Kidney (tissue), 13 donors: ENCODE measurements at regions not wholly inside any gene's neighbourhood (a gene's known extent, or its start where the extent isn't known, plus 50 kb on each side); places are given as distances from the start of the nearest gene placed in this dataset.

Source experiments
- DNase-seq, 5 donors: peaks; one replicate each; pipeline ENCODE4 v3.0.0-alpha.2; 2013 to 2020
- FAIRE-seq: peaks from 2 replicates; lab custom pipeline; 2012; peaks lifted over from hg19 to GRCh38; lab: Jason Lieb, UNC
- H3K27ac ChIP-seq, 2 donors: one replicate each; pipeline ENCODE4 v1.7.0; 2013; ENCODE audit warnings: low read depth in 2 of 2, low read length in 2 of 2, inconsistent platforms in 1 of 2
- H3K27me3 ChIP-seq: one replicate; pipeline ENCODE4 v1.7.1; 2013; ENCODE audit warnings: low read length, inconsistent platforms; ENCODE audit not compliant: control insufficient read depth, insufficient read depth
- H3K36me3 ChIP-seq, 3 donors: one replicate each; pipeline versions ENCODE4 v1.7.0 to v1.7.1; 2013; ENCODE audit warnings: low read length in 3 of 3, control low read depth in 1 of 3, inconsistent platforms in 1 of 3; ENCODE audit not compliant: insufficient read depth in 3 of 3, control insufficient read depth in 2 of 3
- H3K4me1 ChIP-seq, 3 donors: one replicate each; pipeline versions ENCODE4 v1.7.0 to v1.7.1; 2013; ENCODE audit warnings: low read length in 3 of 3, inconsistent platforms in 1 of 3, low read depth in 1 of 3; ENCODE audit not compliant: control insufficient read depth in 2 of 3, insufficient read depth in 2 of 3
- H3K4me3 ChIP-seq, 3 donors: one replicate each; pipeline versions ENCODE4 v1.7.0 to v1.8.1; 2013; ENCODE audit warnings: low read length in 3 of 3, control low read depth in 1 of 3, inconsistent platforms in 1 of 3
- H3K9ac ChIP-seq, 3 donors: one replicate each; pipeline versions ENCODE4 v1.7.0 to v1.7.1; 2013; ENCODE audit warnings: low read length in 3 of 3, control low read depth in 1 of 3, inconsistent platforms in 1 of 3
- H3K9me3 ChIP-seq, 3 donors: one replicate each; pipeline versions ENCODE4 v1.7.0 to v1.7.1; 2013; ENCODE audit warnings: low read length in 3 of 3, control low read depth in 1 of 3, inconsistent platforms in 1 of 3; ENCODE audit not compliant: control insufficient read depth in 2 of 3, insufficient read depth in 1 of 3
- intact Hi-C: fragments of 100-400 bp; cut with DNase I; formaldehyde crosslinking; loops from one replicate; pipeline ENCODE4 v1.11.1; 2022
- TF ChIP-seq, protein P1 (sequence below): IDR thresholded peaks from 3 replicates; pipeline ENCODE4 v1.5.1; 2012; ENCODE audit warnings: mild to moderate bottlenecking, moderate library complexity, borderline replicate concordance; ENCODE audit not compliant: insufficient read depth; ENCODE audit errors: extremely low read depth
- donor health status: control.
- donor health status: control.
- donor health status: control.
- donor health status: control.
- donor health status: control.
- donor health status: DM: yes; HTN: yes; CAD: no.
- donor health status: Normal renal cell carcinoma (clear cell type).

DNA sequence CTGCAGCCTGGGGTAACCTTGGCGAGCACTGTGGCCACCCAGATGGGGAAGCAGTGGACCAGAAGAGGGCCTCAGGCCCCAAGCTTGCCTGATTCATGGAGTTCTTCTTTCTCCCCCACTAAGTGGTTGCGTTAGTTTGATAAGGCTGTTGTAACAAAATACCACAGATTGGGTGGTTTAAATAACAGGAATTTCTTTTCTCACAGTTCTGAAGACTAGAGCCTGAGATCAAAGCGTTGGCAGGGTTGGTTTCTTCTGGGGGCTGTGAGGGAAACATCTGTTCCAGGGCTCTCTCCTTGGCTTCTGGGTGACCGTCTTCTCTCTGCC, 105.7 kb upstream of the GATB start:
- H3K27me3 ChIP-seq: no peaks in the 10 kb centered on the region
- peaks cover 0 to 7% (median 0%) of the 10 kb centered on the region in 3 donors for H3K9me3 ChIP-seq
- H3K27ac ChIP-seq: no peak overlapping the region
- no peaks in the 10 kb centered on the region for H3K4me1 ChIP-seq
- FAIRE-seq (no peak), DNase-seq (no peak)
- H3K36me3 ChIP-seq: no peaks in the 10 kb centered on the region
- no peak overlapping the region for H3K9ac ChIP-seq
- H3K4me3 ChIP-seq: no peak overlapping the region
- intact Hi-C loops: no loop called here
- TF ChIP-seq, protein P1, sequence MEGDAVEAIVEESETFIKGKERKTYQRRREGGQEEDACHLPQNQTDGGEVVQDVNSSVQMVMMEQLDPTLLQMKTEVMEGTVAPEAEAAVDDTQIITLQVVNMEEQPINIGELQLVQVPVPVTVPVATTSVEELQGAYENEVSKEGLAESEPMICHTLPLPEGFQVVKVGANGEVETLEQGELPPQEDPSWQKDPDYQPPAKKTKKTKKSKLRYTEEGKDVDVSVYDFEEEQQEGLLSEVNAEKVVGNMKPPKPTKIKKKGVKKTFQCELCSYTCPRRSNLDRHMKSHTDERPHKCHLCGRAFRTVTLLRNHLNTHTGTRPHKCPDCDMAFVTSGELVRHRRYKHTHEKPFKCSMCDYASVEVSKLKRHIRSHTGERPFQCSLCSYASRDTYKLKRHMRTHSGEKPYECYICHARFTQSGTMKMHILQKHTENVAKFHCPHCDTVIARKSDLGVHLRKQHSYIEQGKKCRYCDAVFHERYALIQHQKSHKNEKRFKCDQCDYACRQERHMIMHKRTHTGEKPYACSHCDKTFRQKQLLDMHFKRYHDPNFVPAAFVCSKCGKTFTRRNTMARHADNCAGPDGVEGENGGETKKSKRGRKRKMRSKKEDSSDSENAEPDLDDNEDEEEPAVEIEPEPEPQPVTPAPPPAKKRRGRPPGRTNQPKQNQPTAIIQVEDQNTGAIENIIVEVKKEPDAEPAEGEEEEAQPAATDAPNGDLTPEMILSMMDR: no peak

DNA sequence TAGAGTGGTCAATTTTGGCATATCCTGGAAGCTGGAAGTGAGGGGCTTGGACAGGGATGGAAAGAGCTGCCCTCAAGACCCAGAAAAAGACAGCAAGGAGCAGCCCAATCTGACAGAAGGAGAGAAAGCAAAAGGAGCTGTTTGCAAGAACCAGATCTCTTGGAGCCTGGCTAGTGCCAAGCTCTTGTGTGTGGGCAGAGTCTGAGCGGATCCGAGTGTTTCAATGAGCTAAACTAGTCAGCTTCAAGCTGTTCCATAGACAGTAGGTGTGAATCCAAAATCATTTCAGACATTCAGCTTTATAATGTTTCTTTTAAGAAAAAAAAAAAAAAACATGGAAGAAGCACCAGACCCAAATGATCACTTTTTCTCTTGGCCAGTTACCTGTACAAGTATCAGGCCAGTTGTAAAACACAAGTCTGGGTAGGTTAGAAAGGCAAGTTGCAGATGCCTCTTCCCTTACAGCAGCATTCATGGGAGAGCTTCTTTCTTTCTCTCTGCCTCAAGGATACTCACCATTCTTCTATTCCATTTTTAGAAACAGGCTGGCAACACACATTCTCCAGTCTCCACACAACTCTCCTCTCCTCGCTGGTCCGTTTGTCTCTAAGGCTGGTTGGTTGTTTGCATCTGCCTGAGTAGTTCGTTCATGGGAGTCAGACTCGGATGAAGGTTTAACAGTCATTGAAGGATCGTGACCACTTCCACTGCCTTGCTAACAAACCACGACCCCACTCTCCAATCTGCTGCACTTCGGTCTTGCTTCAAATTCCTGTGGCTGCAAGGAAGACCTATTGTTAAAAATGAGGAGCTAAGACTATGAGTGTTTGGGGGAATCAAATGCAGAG, 105.2 kb upstream of the GATB start:
- DNase-seq (no peak), FAIRE-seq (no peak)
- no peak overlapping the region for H3K27ac ChIP-seq
- H3K9ac ChIP-seq: no peak overlapping the region
- TF ChIP-seq, protein P1: no peak
- intact Hi-C loops: no loop called here
- no peaks in the 10 kb centered on the region for H3K27me3 ChIP-seq
- H3K4me3 ChIP-seq: no peak overlapping the region
- peaks cover 0 to 7% (median 0%) of the 10 kb centered on the region in 3 donors for H3K9me3 ChIP-seq
- H3K36me3 ChIP-seq: no peaks in the 10 kb centered on the region
- H3K4me1 ChIP-seq: no peaks in the 10 kb centered on the region

DNA sequence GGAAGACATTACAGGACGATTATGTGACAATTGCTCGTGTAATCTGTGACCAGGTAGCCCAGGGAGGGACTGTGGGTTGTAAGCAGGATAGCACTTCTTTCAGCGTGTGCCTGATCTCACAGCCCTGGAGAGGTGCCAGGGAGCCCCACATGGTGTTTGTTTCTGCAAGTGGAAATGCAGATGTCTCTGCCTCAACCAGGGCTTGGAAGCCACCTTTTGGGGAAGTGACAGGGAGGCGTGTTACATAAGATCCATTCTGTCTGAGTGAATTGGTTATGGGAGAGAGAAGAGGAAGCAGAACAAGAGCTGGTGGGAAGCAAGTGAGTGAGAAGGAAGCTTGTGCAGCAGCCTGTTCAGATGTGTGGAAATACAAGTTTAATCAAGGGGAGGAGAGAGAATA, 104.5 kb upstream of the GATB start:
- TF ChIP-seq, protein P1: no peak
- H3K27me3 ChIP-seq: no peaks in the 10 kb centered on the region
- H3K36me3 ChIP-seq: no peaks in the 10 kb centered on the region
- intact Hi-C loops: no loop called here
- FAIRE-seq (no peak), DNase-seq (peak in 2 of 5 donors; percentile 9 to 74)
- H3K9me3 ChIP-seq: peaks cover 0 to 7% (median 0%) of the 10 kb centered on the region in 3 donors
- H3K27ac ChIP-seq: no peak overlapping the region
- no peaks in the 10 kb centered on the region for H3K4me1 ChIP-seq
- no peak overlapping the region for H3K9ac ChIP-seq
- no peak overlapping the region for H3K4me3 ChIP-seq

DNA sequence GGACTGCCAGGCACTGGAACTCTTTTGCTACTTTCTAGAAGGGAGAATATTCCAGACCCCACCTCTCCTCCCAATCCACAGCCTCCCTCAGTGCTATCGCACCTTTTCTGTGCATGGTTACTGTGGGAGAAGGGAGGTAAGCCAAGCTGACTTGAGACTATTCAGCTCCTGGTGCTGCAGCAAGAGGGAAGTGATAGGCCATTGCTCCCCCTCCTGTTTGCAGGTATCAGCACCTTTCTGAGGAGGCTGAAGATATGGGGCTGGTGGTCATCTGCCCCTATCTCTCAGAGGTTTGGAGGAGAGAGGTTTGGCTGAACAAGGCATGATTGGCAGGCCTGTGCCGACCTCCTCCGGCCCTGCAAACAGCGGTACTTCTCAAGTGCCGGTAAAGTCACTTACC, 103.3 kb upstream of the GATB start:
- Histone ChIP-seq H3K4me1 (no peaks in the 10 kb centered on the region), H3K36me3 (no peaks in the 10 kb centered on the region), H3K9me3 (peaks cover 0 to 7% (median 0%) of the 10 kb centered on the region in 3 donors), H3K9ac (no peak overlapping the region), H3K27me3 (no peaks in the 10 kb centered on the region), H3K4me3 (no peak overlapping the region), H3K27ac (no peak overlapping the region)
- TF ChIP-seq, protein P1: no peak
- FAIRE-seq: no peak
- DNase-seq: no peak
- intact Hi-C loops: no loop called here
